H1 (cell line): ENCODE measurements at regions not wholly inside any gene's neighbourhood (a gene's known extent, or its start where the extent isn't known, plus 50 kb on each side); places are given as distances from the start of the nearest gene placed in this dataset.

Source experiments
- BCL11A ChIP-seq, 2 experiments: IDR thresholded peaks; one replicate each; pipeline ENCODE4 v1.6.1; 2011; ENCODE audit warnings: low read depth in 2 of 2, low read length in 2 of 2, mild to moderate bottlenecking in 2 of 2
- CEBPB ChIP-seq: IDR thresholded peaks from 2 replicates; pipeline ENCODE4 v1.6.1; 2012; ENCODE audit warnings: low read depth, low read length
- MAX ChIP-seq: IDR thresholded peaks from 2 replicates; pipeline ENCODE4 v1.6.1; 2012; ENCODE audit warnings: inconsistent platforms
- SP4 ChIP-seq: IDR thresholded peaks from 2 replicates; pipeline ENCODE4 v1.6.1; 2012; ENCODE audit warnings: low read length, inconsistent platforms
- TAF7 ChIP-seq: optimal IDR thresholded peaks from 2 replicates; pipeline ENCODE3; 2011; ENCODE audit warnings: low read depth, mild to moderate bottlenecking, inconsistent platforms, low read length, moderate library complexity, borderline replicate concordance
- YY1 ChIP-seq: IDR thresholded peaks from 2 replicates; pipeline ENCODE4 v1.6.1; 2011; ENCODE audit warnings: low read depth, mild to moderate bottlenecking, low read length
- TF ChIP-seq, protein P1 (sequence below), 3 experiments: IDR thresholded peaks; 1 replicate in 2 of 3; 2 replicates in 1 of 3; pipeline versions ENCODE4 v1.5.1 to v1.6.1; 2011; ENCODE audit warnings: low read length in 3 of 3, mild to moderate bottlenecking in 3 of 3, inconsistent platforms in 2 of 3, low read depth in 1 of 3, moderate library complexity in 1 of 3; ENCODE audit not compliant: insufficient read depth in 1 of 3; ENCODE audit errors: control extremely low read depth in 1 of 3

DNA sequence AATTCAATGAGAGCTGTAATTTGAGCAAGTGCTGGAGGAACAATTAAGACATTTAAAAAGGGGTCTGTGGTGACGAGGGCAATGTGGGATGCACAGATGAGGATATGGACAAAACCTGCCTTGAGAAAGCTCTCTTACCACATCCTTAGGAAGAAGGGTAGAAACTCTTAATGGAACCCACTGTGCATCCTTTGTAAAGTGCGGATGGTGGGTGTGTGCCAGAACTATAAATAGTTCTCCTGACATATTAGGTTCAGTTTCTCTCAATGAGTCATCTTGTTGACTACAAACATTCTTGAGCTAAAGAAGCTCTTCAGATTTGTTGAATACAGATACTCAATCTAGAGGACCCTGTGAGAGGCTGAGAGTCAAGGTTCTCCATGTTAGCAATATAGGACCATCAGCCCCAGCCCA is 106.1 kb upstream of the ANO4 start:
- TF ChIP-seq, protein P1, sequence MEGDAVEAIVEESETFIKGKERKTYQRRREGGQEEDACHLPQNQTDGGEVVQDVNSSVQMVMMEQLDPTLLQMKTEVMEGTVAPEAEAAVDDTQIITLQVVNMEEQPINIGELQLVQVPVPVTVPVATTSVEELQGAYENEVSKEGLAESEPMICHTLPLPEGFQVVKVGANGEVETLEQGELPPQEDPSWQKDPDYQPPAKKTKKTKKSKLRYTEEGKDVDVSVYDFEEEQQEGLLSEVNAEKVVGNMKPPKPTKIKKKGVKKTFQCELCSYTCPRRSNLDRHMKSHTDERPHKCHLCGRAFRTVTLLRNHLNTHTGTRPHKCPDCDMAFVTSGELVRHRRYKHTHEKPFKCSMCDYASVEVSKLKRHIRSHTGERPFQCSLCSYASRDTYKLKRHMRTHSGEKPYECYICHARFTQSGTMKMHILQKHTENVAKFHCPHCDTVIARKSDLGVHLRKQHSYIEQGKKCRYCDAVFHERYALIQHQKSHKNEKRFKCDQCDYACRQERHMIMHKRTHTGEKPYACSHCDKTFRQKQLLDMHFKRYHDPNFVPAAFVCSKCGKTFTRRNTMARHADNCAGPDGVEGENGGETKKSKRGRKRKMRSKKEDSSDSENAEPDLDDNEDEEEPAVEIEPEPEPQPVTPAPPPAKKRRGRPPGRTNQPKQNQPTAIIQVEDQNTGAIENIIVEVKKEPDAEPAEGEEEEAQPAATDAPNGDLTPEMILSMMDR (IDR thresholded peaks at IDR 0.05; ENCODE audit: control extremely low read depth in 1 of 3, insufficient read depth in 1 of 3, low read depth in 1 of 3, low read length in 3 of 3), result no peak
- TF ChIP-seq SP4 (no peak), BCL11A (IDR thresholded peaks at IDR 0.05; ENCODE audit: low read depth in 2 of 2, low read length in 2 of 2) (no peak), MAX (no peak), CEBPB (no peak), TAF7 (no peak), YY1 (no peak)
